Thoracic aorta (tissue), 2 donors: ENCODE measurements at regions not wholly inside any gene's neighbourhood (a gene's known extent, or its start where the extent isn't known, plus 50 kb on each side); places are given as distances from the start of the nearest gene placed in this dataset.

Source experiments
- ATAC-seq: fragments of 150-250 bp; one replicate; pipeline ENCODE4 v1.8.0; 2017; ENCODE audit warnings: low read depth; ENCODE audit not compliant: insufficient number of reproducible peaks, low FRiP score
- DNase-seq: peaks from one replicate; pipeline ENCODE4 v3.0.0-alpha.2; 2020; ENCODE audit warnings: low spot score
- H3K27ac ChIP-seq, 2 donors: fragments of 200-600 bp; sonication (generic); 1 replicate in 1 of 2; 2 replicates in 1 of 2; pipeline ENCODE4 v1.5.1; 2016; ENCODE audit warnings: mild to moderate bottlenecking in 2 of 2, moderate library complexity in 2 of 2
- H3K27me3 ChIP-seq: fragments of 200-600 bp; sonication (generic); replicated peaks from 2 replicates; pipeline ENCODE4 v1.6.0; 2016; ENCODE audit warnings: mild to moderate bottlenecking; ENCODE audit not compliant: insufficient read depth
- H3K36me3 ChIP-seq: fragments of 200-600 bp; sonication (generic); one replicate; pipeline ENCODE4 v1.5.1; 2016
- H3K4me1 ChIP-seq, 2 donors: fragments of 200-600 bp; sonication (generic); 1 replicate in 1 of 2; 2 replicates in 1 of 2; pipeline versions ENCODE4 v1.5.1 to v1.6.0; 2016; ENCODE audit warnings: low read depth in 2 of 2, mild to moderate bottlenecking in 1 of 2; ENCODE audit not compliant: control insufficient read depth in 1 of 2
- H3K4me3 ChIP-seq: fragments of 200-600 bp; sonication (generic); 2 replicates; pipeline ENCODE4 v1.5.1; 2016; ENCODE audit warnings: mild to moderate bottlenecking
- H3K9me3 ChIP-seq: fragments of 200-600 bp; sonication (generic); 2 replicates; pipeline ENCODE4 v1.5.1; 2016
- CTCF ChIP-seq: fragments of 200-600 bp; sonication (generic); IDR thresholded peaks from one replicate; pipeline ENCODE4 v1.5.1; 2019; ENCODE audit warnings: antibody characterized with exemption

GRCh38 chr12:28776913-28777422 is 372.1 kb upstream of the FAR2 start:
- DNase-seq (no peak), ATAC-seq (no peak)
- H3K9me3 ChIP-seq, result no peaks in the 10 kb centered on the region
- no peak overlapping the region for H3K4me3 ChIP-seq
- H3K36me3 ChIP-seq, result no peaks in the 10 kb centered on the region
- H3K4me1 ChIP-seq, result no peaks in the 10 kb centered on the region
- H3K27me3 ChIP-seq, result no peaks in the 10 kb centered on the region
- no peak for TF ChIP-seq CTCF
- no peak overlapping the region for H3K27ac ChIP-seq

- no peaks in the 10 kb centered on the region for H3K36me3 ChIP-seq
- DNase-seq (no peak), ATAC-seq (no peak)
- no peaks in the 10 kb centered on the region for H3K4me1 ChIP-seq
- no peaks in the 10 kb centered on the region for H3K27me3 ChIP-seq
- no peaks in the 10 kb centered on the region for H3K9me3 ChIP-seq
- TF ChIP-seq CTCF, result no peak
- H3K27ac ChIP-seq, result no peak overlapping the region
- no peak overlapping the region for H3K4me3 ChIP-seq
Observed at GRCh38 chr12:28777603-28778365, 371.3 kb upstream of the FAR2 start.

DNA sequence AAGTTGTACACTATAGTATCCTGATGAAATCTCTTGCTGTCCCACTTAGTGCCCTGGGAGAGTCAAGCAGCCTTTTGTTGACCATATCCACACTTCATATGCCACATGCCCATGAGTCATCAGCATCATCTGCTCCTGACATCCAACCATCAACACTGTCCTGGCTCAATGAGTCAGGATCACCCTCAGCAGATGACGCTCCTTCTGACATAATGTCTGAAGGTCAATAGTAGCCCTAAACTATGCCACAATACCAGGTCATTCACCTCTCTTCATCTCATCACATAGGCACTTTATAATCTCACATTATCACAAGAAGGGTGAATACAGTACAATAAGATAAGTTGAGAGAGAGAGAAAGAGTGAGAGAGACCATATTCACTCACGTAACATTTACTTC is 369.0 kb upstream of the FAR2 start:
- H3K27me3 ChIP-seq, result no peaks in the 10 kb centered on the region
- TF ChIP-seq CTCF, result no peak
- H3K4me1 ChIP-seq, result no peaks in the 10 kb centered on the region
- ATAC-seq (no peak), DNase-seq (no peak)
- H3K27ac ChIP-seq, result no peak overlapping the region
- H3K9me3 ChIP-seq, result no peaks in the 10 kb centered on the region
- no peak overlapping the region for H3K4me3 ChIP-seq
- H3K36me3 ChIP-seq, result no peaks in the 10 kb centered on the region

- Histone ChIP-seq H3K27me3 (no peaks in the 10 kb centered on the region), H3K4me1 (no peaks in the 10 kb centered on the region), H3K27ac (no peak overlapping the region), H3K4me3 (no peak overlapping the region), H3K9me3 (no peaks in the 10 kb centered on the region), H3K36me3 (no peaks in the 10 kb centered on the region)
- no peak for ATAC-seq
- no peak for DNase-seq
- no peak for TF ChIP-seq CTCF
Observed at GRCh38 chr12:28780960-28781359, 368.1 kb upstream of the FAR2 start.

GRCh38 chr12:28781671-28782652 is 367.1 kb upstream of the FAR2 start:
- no peaks in the 10 kb centered on the region for H3K36me3 ChIP-seq
- DNase-seq (no peak), ATAC-seq (no peak)
- H3K4me3 ChIP-seq, result no peak overlapping the region
- no peaks in the 10 kb centered on the region for H3K9me3 ChIP-seq
- H3K27ac ChIP-seq, result no peak overlapping the region
- TF ChIP-seq CTCF, result no peak
- no peaks in the 10 kb centered on the region for H3K4me1 ChIP-seq
- H3K27me3 ChIP-seq, result no peaks in the 10 kb centered on the region
